ENCODE measurements at regions not wholly inside any gene's neighbourhood (a gene's known extent, or its start where the extent isn't known, plus 50 kb on each side); places are given as distances from the start of the nearest gene placed in this dataset.

GRCh38 chr4:59838236-59838635 lies 1361.9 kb upstream of the ADGRL3 start:
- TF ChIP-seq CEBPB (IDR thresholded peaks at IDR 0.05) (no peak), TAF1 (IDR thresholded peaks at IDR 0.05; ENCODE audit: low read depth) (no peak), EGR1 (IDR thresholded peaks at IDR 0.05) (no peak), NFIC (IDR thresholded peaks at IDR 0.05) (no peak), REST (IDR thresholded peaks at IDR 0.05; ENCODE audit: low read depth) (no peak), RAD21 (IDR thresholded peaks at IDR 0.05; ENCODE audit: low read depth) (no peak), EP300 (IDR thresholded peaks at IDR 0.05; ENCODE audit: borderline replicate concordance) (no peak), YY1 (IDR thresholded peaks at IDR 0.05; ENCODE audit: low read depth) (no peak), MAX (IDR thresholded peaks at IDR 0.05) (no peak)

All from Ishikawa (cell line).